Keratinocyte (primary cell): ENCODE measurements at regions not wholly inside any gene's neighbourhood (a gene's known extent, or its start where the extent isn't known, plus 50 kb on each side); places are given as distances from the start of the nearest gene placed in this dataset.

Experiments
- DNase-seq: peaks from one replicate; pipeline ENCODE4 v3.0.0-alpha.2; 2011; ENCODE audit warnings: low read depth, missing footprints, low spot score
- FAIRE-seq: peaks from 2 replicates; lab custom pipeline; 2011; peaks lifted over from hg19 to GRCh38; lab: Jason Lieb, UNC
- H2AFZ ChIP-seq: 2 replicates; pipeline ENCODE4 v1.6.0; 2012; ENCODE audit warnings: low read length, control low read depth, inconsistent platforms; ENCODE audit not compliant: control insufficient read depth
- H3K27ac ChIP-seq: 2 replicates; pipeline ENCODE4 v1.5.1; 2011; ENCODE audit warnings: low read length; ENCODE audit not compliant: control insufficient read depth, insufficient read depth
- H3K27me3 ChIP-seq: 3 replicates; pipeline ENCODE4 v1.6.0; 2011; ENCODE audit warnings: low read length; ENCODE audit not compliant: control insufficient read depth, insufficient read depth; ENCODE audit errors: extremely low read depth
- H3K36me3 ChIP-seq, 2 experiments: 2 replicates in 1 of 2; 3 replicates in 1 of 2; pipeline ENCODE4 v1.5.1; 2011; ENCODE audit warnings: low read length in 2 of 2, mild to moderate bottlenecking in 1 of 2; ENCODE audit not compliant: control insufficient read depth in 2 of 2, insufficient read depth in 2 of 2; ENCODE audit errors: extremely low read depth in 1 of 2
- H3K4me1 ChIP-seq: 3 replicates; pipeline ENCODE4 v1.5.1; 2011; ENCODE audit warnings: low read length; ENCODE audit not compliant: control insufficient read depth, insufficient read depth; ENCODE audit errors: extremely low read depth
- H3K4me2 ChIP-seq: 3 replicates; pipeline ENCODE4 v1.6.0; 2011; ENCODE audit warnings: low read depth, low read length; ENCODE audit not compliant: control insufficient read depth, insufficient read depth; ENCODE audit errors: extremely low read depth
- H3K4me3 ChIP-seq, 3 experiments: fragments of 200-600 bp in 1 of 3; sonication (generic) in 1 of 3; 2 replicates in 2 of 3; 3 replicates in 1 of 3; pipeline ENCODE4 v1.5.1; 2011 to 2016; ENCODE audit warnings: low read length in 3 of 3, mild to moderate bottlenecking in 3 of 3, control low read depth in 2 of 3, inconsistent platforms in 1 of 3, low read depth in 1 of 3, mixed read lengths in 1 of 3, mixed run types in 1 of 3, moderate library complexity in 1 of 3; ENCODE audit not compliant: control insufficient read depth in 2 of 3, insufficient read depth in 2 of 3; ENCODE audit errors: extremely low read depth in 1 of 3
- H3K79me2 ChIP-seq: 2 replicates; pipeline ENCODE4 v1.6.0; 2012; ENCODE audit warnings: low read length; ENCODE audit not compliant: control insufficient read depth, insufficient read depth
- H3K9ac ChIP-seq: 3 replicates; pipeline ENCODE4 v1.6.0; 2011; ENCODE audit warnings: low read length; ENCODE audit not compliant: control insufficient read depth, insufficient read depth; ENCODE audit errors: extremely low read depth
- H3K9me1 ChIP-seq: 3 replicates; pipeline ENCODE4 v1.6.0; 2011; ENCODE audit warnings: low read length; ENCODE audit not compliant: control insufficient read depth, insufficient read depth; ENCODE audit errors: extremely low read depth
- H3K9me3 ChIP-seq: 2 replicates; pipeline ENCODE4 v1.5.1; 2012; ENCODE audit warnings: low read depth, low read length; ENCODE audit not compliant: control insufficient read depth
- H4K20me1 ChIP-seq: 3 replicates; pipeline ENCODE4 v1.6.0; 2011; ENCODE audit warnings: low read length; ENCODE audit not compliant: control insufficient read depth, insufficient read depth; ENCODE audit errors: extremely low read depth
- EZH2 ChIP-seq: IDR thresholded peaks from one replicate; pipeline ENCODE4 v1.6.1; 2012; ENCODE audit warnings: inconsistent platforms, mild to moderate bottlenecking, low read length, moderate library complexity
- dilution Hi-C: fragments of 300-500 bp; cut with MboI; formaldehyde crosslinking; loops from one replicate; pipeline ENCODE4 v1.7.0; 2020; ENCODE audit warnings: low sequenced_read_pairs; ENCODE audit not compliant: extremely low pct_ligation_motif_present
- TF ChIP-seq, protein P1 (sequence below), 3 experiments: IDR thresholded peaks in 1 of 3; conservative IDR thresholded peaks in 1 of 3; optimal IDR thresholded peaks in 1 of 3; 2 replicates in 2 of 3; 3 replicates in 1 of 3; pipeline versions ENCODE3 to v1.5.1; 2011; ENCODE audit warnings: low read length in 3 of 3, mild to moderate bottlenecking in 3 of 3, moderate library complexity in 2 of 3, control low read depth in 1 of 3, inconsistent platforms in 1 of 3; ENCODE audit not compliant: insufficient read depth in 2 of 3; ENCODE audit errors: extremely low read depth in 1 of 3

DNA sequence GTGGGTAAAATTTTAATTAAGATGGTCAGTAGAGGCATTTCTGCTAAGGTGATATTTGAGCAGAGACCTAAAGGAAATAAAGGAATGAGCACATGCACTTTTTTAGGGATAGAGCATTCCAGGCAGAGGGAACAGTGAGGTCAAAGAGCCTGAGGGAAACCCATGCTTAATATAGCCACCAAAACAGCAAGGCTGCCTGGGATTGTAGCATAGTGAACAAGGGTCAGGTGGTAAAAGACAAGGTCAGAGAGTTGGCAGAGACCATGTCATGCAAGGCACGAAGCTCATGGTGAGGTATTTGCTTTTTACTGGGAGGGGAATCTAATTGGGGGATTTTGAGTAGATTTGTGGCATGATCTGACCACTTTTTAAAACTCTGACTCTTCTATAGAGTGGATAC, 344.6 kb upstream of the LRRC7 start:
- no peaks in the 10 kb centered on the region for H3K27me3 ChIP-seq
- no peak overlapping the region for H3K4me2 ChIP-seq
- no peak overlapping the region for H2AFZ ChIP-seq
- H3K9me1 ChIP-seq, result no peaks in the 10 kb centered on the region
- H3K27ac ChIP-seq, result no peak overlapping the region
- no peaks in the 10 kb centered on the region for H4K20me1 ChIP-seq
- no peak overlapping the region for H3K4me3 ChIP-seq
- no peak for DNase-seq
- no peak overlapping the region for H3K9ac ChIP-seq
- no peaks in the 10 kb centered on the region for H3K4me1 ChIP-seq
- H3K36me3 ChIP-seq, result no peaks in the 10 kb centered on the region
- dilution Hi-C loops, result no loop called here
- no peak for FAIRE-seq
- H3K9me3 ChIP-seq, result no peaks in the 10 kb centered on the region
- TF ChIP-seq, protein P1, sequence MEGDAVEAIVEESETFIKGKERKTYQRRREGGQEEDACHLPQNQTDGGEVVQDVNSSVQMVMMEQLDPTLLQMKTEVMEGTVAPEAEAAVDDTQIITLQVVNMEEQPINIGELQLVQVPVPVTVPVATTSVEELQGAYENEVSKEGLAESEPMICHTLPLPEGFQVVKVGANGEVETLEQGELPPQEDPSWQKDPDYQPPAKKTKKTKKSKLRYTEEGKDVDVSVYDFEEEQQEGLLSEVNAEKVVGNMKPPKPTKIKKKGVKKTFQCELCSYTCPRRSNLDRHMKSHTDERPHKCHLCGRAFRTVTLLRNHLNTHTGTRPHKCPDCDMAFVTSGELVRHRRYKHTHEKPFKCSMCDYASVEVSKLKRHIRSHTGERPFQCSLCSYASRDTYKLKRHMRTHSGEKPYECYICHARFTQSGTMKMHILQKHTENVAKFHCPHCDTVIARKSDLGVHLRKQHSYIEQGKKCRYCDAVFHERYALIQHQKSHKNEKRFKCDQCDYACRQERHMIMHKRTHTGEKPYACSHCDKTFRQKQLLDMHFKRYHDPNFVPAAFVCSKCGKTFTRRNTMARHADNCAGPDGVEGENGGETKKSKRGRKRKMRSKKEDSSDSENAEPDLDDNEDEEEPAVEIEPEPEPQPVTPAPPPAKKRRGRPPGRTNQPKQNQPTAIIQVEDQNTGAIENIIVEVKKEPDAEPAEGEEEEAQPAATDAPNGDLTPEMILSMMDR (optimal IDR thresholded peaks at IDR 0.05 in 1 of 3, IDR thresholded peaks at IDR 0.05 in 1 of 3, conservative IDR thresholded peaks at IDR 0.05 in 1 of 3; ENCODE audit: extremely low read depth in 1 of 3, insufficient read depth in 2 of 3, low read length in 3 of 3), result no peak
- TF ChIP-seq EZH2, result no peak
- no peaks in the 10 kb centered on the region for H3K79me2 ChIP-seq

DNA sequence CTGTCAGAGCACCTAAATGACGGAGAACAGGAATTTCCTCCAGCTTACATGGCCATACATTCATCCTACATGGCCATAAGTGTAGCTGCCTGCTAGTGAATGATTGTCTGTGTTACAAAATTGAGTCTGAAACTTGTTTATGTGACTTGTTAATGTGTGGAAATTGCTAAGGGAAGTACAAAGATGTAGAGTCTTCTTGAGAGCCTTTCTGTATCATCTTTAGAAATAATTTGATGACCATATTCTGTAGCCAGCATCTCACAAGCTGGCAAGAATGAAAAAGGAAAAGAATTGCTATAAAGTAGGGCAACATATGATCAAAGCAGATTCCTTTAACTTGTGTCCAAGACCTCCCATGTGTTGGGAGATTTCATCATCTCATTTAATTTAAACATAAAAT, 339.2 kb upstream of the LRRC7 start:
- Histone ChIP-seq H4K20me1 (no peaks in the 10 kb centered on the region), H3K4me2 (no peak overlapping the region), H3K4me3 (no peak overlapping the region), H3K79me2 (no peaks in the 10 kb centered on the region), H3K9me3 (no peaks in the 10 kb centered on the region), H3K9me1 (no peaks in the 10 kb centered on the region), H3K9ac (no peak overlapping the region), H3K4me1 (no peaks in the 10 kb centered on the region), H2AFZ (no peak overlapping the region), H3K27ac (no peak overlapping the region), H3K36me3 (no peaks in the 10 kb centered on the region), H3K27me3 (no peaks in the 10 kb centered on the region)
- dilution Hi-C loops, result no loop called here
- no peak for DNase-seq
- TF ChIP-seq, protein P1 (optimal IDR thresholded peaks at IDR 0.05 in 1 of 3, IDR thresholded peaks at IDR 0.05 in 1 of 3, conservative IDR thresholded peaks at IDR 0.05 in 1 of 3; ENCODE audit: extremely low read depth in 1 of 3, insufficient read depth in 2 of 3, low read length in 3 of 3), result no peak
- no peak for TF ChIP-seq EZH2
- no peak for FAIRE-seq
